ENCODE measurements at regions not wholly inside any gene's neighbourhood (a gene's known extent, or its start where the extent isn't known, plus 50 kb on each side); places are given as distances from the start of the nearest gene placed in this dataset.
A peak's percentile ranks its signal among the peaks of the same experiment; 100 is the strongest.
"Not testable (repeated sequence)": the region's sequence is repeated elsewhere in the genome, so short reads cannot be mapped to it uniquely, and the experiment has no call there.

DNA sequence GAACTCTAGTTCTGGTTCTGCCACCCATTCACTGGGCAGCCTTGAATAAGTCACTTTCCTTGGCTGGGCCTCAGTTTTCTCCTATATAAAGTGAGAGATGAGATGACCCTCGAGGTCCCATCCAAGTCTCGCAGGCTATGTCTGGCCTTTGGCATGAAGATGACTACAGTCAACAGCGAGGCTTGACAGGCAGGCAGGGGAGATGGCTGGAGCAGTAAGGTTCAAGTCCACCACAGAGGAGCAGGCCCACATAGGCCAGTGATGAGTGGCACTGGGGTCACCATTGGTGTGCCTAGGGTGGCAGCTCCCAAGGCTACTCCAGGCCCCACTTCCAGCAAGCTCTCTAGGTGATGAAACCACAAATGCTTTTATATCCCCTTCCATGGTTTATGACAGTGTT lies 161.4 kb downstream of the ZFP36L2 start:
- no peaks in the 10 kb centered on the region for H3K36me3 ChIP-seq
- H3K4me1 ChIP-seq = no peaks in the 10 kb centered on the region
- no peak overlapping the region for H3K4me3 ChIP-seq
- H3K27ac ChIP-seq = no peak overlapping the region
- H3K9me3 ChIP-seq = no peaks in the 10 kb centered on the region
- 94 to 96% methylated on average over 3 of the region's 3 CpGs for WGBS, 2 donors
- TF ChIP-seq, protein P1, sequence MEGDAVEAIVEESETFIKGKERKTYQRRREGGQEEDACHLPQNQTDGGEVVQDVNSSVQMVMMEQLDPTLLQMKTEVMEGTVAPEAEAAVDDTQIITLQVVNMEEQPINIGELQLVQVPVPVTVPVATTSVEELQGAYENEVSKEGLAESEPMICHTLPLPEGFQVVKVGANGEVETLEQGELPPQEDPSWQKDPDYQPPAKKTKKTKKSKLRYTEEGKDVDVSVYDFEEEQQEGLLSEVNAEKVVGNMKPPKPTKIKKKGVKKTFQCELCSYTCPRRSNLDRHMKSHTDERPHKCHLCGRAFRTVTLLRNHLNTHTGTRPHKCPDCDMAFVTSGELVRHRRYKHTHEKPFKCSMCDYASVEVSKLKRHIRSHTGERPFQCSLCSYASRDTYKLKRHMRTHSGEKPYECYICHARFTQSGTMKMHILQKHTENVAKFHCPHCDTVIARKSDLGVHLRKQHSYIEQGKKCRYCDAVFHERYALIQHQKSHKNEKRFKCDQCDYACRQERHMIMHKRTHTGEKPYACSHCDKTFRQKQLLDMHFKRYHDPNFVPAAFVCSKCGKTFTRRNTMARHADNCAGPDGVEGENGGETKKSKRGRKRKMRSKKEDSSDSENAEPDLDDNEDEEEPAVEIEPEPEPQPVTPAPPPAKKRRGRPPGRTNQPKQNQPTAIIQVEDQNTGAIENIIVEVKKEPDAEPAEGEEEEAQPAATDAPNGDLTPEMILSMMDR (IDR thresholded peaks at IDR 0.05) = no peak
- FAIRE-seq (no peak), DNase-seq (peak in 1 of 6 donors; percentile 35), ATAC-seq (no peak)
- H3K27me3 ChIP-seq = no peaks in the 10 kb centered on the region
- intact Hi-C loops (cut with DNase I) = no loop called here

DNA sequence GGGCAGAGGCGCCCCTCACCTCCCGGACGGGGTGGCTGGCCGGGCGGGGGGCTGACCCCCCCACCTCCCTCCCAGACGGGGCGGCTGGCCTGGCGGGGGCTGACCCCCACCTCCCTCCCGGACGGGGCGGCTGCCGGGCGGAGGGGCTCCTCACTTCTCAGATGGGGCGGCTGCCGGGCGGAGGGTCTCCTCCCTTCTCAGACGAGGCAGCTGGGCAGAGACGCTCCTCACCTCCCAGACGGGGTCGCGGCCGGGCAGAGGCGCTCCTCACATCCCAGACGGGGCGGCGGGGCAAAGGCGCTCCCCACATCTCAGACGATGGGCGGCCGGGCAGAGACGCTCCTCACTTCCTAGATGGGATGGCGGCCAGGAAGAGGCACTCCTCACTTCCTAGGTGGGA lies 163.3 kb downstream of the ZFP36L2 start:
- not testable (repeated sequence) for FAIRE-seq

DNA sequence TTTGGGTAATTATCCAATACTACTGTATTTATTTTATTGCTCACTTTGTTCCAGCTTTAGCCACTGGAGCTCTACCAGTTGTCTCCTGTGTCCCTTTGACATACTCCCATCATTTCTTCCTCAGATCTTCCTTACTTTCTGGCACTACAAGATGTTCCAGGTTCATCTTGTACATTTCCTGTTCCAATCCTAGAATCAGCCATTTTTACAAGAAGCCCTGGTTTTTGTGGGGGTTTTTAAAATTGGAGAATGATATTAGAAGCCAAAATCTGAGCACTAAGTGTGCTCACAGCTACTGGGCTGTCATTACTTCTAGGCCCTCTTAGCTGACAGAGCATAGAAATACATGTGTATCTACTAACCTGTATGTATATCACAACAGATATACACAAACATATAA lies 164.3 kb downstream of the ZFP36L2 start:
- FAIRE-seq (no peak), ATAC-seq (no peak), DNase-seq (no peak)
- H3K27ac ChIP-seq = no peak overlapping the region
- TF ChIP-seq, protein P1 (IDR thresholded peaks at IDR 0.05) = no peak
- intact Hi-C loops (cut with DNase I) = no loop called here
- no peaks in the 10 kb centered on the region for H3K36me3 ChIP-seq
- no peaks in the 10 kb centered on the region for H3K9me3 ChIP-seq
- no peaks in the 10 kb centered on the region for H3K4me1 ChIP-seq
- no peak overlapping the region for H3K4me3 ChIP-seq
- H3K27me3 ChIP-seq = no peaks in the 10 kb centered on the region

More for the DNA sequence above, 163.3 kb downstream of the ZFP36L2 start:
- H3K27ac ChIP-seq; DNase-seq; H3K9me3 ChIP-seq; H3K4me1 ChIP-seq; H3K36me3 ChIP-seq; ATAC-seq; H3K4me3 ChIP-seq; intact Hi-C loops (cut with DNase I); H3K27me3 ChIP-seq: not testable (repeated sequence)
- WGBS, 2 donors = 96% methylated on average over 21 of the region's 32 CpGs; no CpG with 5 or more reads in 1 of the 2 donors

DNA sequence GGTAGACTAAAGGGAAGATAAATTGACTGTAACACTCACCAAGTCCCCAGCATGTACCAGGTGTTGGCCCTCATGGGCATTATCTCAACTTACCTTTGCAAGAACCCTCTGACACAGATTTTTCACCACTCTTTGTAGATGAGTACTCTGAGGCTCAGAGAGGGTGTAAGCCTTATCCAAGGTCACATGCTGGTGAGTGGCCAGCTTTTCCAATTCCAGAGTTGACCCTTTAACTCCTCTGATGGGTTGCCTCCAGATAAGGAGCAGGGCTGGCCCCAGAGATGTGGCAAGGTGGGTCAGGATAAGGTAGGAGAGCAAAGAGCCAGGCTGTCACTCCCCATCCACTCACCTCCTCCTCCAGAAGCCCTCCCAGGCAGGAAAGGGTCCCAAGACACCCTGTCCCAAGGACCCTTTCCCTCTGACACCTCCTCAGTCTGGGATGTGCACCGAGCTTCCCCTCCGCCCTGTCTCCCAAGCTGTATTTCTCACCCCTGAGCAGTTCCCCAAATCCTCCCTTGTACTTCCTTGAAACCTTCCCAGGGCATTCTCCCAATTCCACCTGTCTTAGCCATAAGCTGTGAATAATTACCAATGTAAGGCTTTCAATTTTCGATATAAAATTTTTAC lies 165.9 kb downstream of the ZFP36L2 start:
- Histone ChIP-seq H3K27ac (no peak overlapping the region), H3K4me3 (no peak overlapping the region), H3K36me3 (no peaks in the 10 kb centered on the region), H3K27me3 (no peaks in the 10 kb centered on the region), H3K4me1 (no peaks in the 10 kb centered on the region), H3K9me3 (no peaks in the 10 kb centered on the region)
- DNase-seq (peak in 1 of 6 donors; percentile 13), ATAC-seq (no peak), FAIRE-seq (no peak)
- TF ChIP-seq, protein P1 (IDR thresholded peaks at IDR 0.05) = no peak
- 84 to 85% methylated on average over 3 of the region's 3 CpGs for WGBS, 2 donors
- intact Hi-C loops (cut with DNase I) = no loop called here

DNA sequence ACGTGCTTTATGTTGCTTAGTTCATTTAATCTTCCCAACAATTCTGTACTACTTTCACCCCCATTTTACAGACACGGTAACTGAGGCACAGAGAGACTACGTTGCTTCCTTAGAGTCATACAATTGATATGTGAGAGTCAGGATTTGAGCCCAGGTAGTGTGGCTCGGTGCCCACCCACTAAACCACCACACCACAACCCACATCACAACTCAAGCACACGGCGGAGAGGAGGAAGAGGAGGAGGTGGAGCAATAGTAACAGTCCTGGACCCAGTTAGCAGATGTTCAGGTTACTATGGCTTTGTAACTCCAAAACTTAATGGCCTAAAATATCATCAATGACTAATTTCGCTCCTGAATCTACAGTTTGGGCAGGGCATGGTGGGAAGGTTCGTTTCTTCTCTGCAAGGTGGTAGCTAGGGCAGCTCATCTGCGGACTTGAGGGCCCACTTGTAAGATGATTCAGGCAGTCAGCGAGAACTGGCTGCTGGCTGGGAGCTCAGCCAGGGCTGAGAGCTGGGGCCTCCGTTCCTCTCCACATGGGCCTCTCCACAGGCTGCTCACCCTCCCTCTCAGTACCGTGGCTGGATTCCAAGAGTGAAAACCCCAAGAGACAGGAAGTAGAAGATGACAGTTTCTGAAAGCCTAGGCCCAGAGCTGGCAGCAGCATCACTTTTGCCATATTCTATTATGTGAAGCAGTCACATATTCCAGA lies 167.1 kb downstream of the ZFP36L2 start:
- H3K27ac ChIP-seq = no peak overlapping the region
- H3K9me3 ChIP-seq = no peaks in the 10 kb centered on the region
- intact Hi-C loops (cut with DNase I) = no loop called here
- DNase-seq (peak in 4 of 6 donors; percentile 36 to 64 (median 58)), FAIRE-seq (no peak), ATAC-seq (peak in 3 of 4 donors; percentile 60 to 82 (median 81))
- TF ChIP-seq, protein P1 (IDR thresholded peaks at IDR 0.05) = no peak
- peaks cover 0 to 1% (median 0%) of the 10 kb centered on the region in 3 donors for H3K4me1 ChIP-seq
- no peak overlapping the region for H3K4me3 ChIP-seq
- 77 to 78% methylated on average over 12 of the region's 12 CpGs for WGBS, 2 donors
- no peaks in the 10 kb centered on the region for H3K27me3 ChIP-seq
- H3K36me3 ChIP-seq = no peaks in the 10 kb centered on the region

Measured in pancreas (tissue), 10 donors.